Kidney (tissue), 13 donors: ENCODE measurements at regions not wholly inside any gene's neighbourhood (a gene's known extent, or its start where the extent isn't known, plus 50 kb on each side); places are given as distances from the start of the nearest gene placed in this dataset.

Source experiments
- DNase-seq, 5 donors: peaks; one replicate each; pipeline ENCODE4 v3.0.0-alpha.2; 2013 to 2020
- FAIRE-seq: peaks from 2 replicates; lab custom pipeline; 2012; peaks lifted over from hg19 to GRCh38; lab: Jason Lieb, UNC
- H3K27ac ChIP-seq, 2 donors: one replicate each; pipeline ENCODE4 v1.7.0; 2013; ENCODE audit warnings: low read depth in 2 of 2, low read length in 2 of 2, inconsistent platforms in 1 of 2
- H3K27me3 ChIP-seq: one replicate; pipeline ENCODE4 v1.7.1; 2013; ENCODE audit warnings: low read length, inconsistent platforms; ENCODE audit not compliant: control insufficient read depth, insufficient read depth
- H3K36me3 ChIP-seq, 3 donors: one replicate each; pipeline versions ENCODE4 v1.7.0 to v1.7.1; 2013; ENCODE audit warnings: low read length in 3 of 3, control low read depth in 1 of 3, inconsistent platforms in 1 of 3; ENCODE audit not compliant: insufficient read depth in 3 of 3, control insufficient read depth in 2 of 3
- H3K4me1 ChIP-seq, 3 donors: one replicate each; pipeline versions ENCODE4 v1.7.0 to v1.7.1; 2013; ENCODE audit warnings: low read length in 3 of 3, inconsistent platforms in 1 of 3, low read depth in 1 of 3; ENCODE audit not compliant: control insufficient read depth in 2 of 3, insufficient read depth in 2 of 3
- H3K4me3 ChIP-seq, 3 donors: one replicate each; pipeline versions ENCODE4 v1.7.0 to v1.8.1; 2013; ENCODE audit warnings: low read length in 3 of 3, control low read depth in 1 of 3, inconsistent platforms in 1 of 3
- H3K9ac ChIP-seq, 3 donors: one replicate each; pipeline versions ENCODE4 v1.7.0 to v1.7.1; 2013; ENCODE audit warnings: low read length in 3 of 3, control low read depth in 1 of 3, inconsistent platforms in 1 of 3
- H3K9me3 ChIP-seq, 3 donors: one replicate each; pipeline versions ENCODE4 v1.7.0 to v1.7.1; 2013; ENCODE audit warnings: low read length in 3 of 3, control low read depth in 1 of 3, inconsistent platforms in 1 of 3; ENCODE audit not compliant: control insufficient read depth in 2 of 3, insufficient read depth in 1 of 3
- CTCF ChIP-seq: IDR thresholded peaks from 3 replicates; pipeline ENCODE4 v1.5.1; 2012; ENCODE audit warnings: mild to moderate bottlenecking, moderate library complexity, borderline replicate concordance; ENCODE audit not compliant: insufficient read depth; ENCODE audit errors: extremely low read depth
- intact Hi-C: fragments of 100-400 bp; cut with DNase I; formaldehyde crosslinking; loops from one replicate; pipeline ENCODE4 v1.11.1; 2022
- donor health status: control.
- donor health status: control.
- donor health status: control.
- donor health status: control.
- donor health status: control.
- donor health status: DM: yes; HTN: yes; CAD: no.
- donor health status: Normal renal cell carcinoma (clear cell type).

- Histone ChIP-seq H3K36me3 (no peaks in the 10 kb centered on the region), H3K27ac (no peak overlapping the region), H3K4me1 (no peaks in the 10 kb centered on the region), H3K27me3 (no peaks in the 10 kb centered on the region), H3K9ac (no peak overlapping the region), H3K9me3 (no peaks in the 10 kb centered on the region), H3K4me3 (no peak overlapping the region)
- TF ChIP-seq CTCF = no peak
- intact Hi-C loops = no loop called here
- no peak for FAIRE-seq
- DNase-seq = no peak
Observed at GRCh38 chr16:82497139-82497538, 129.6 kb upstream of the CDH13 start.

GRCh38 chr16:82488460-82488859 is 138.3 kb upstream of the CDH13 start:
- FAIRE-seq (no peak), DNase-seq (no peak)
- no peak for TF ChIP-seq CTCF
- H3K9me3 ChIP-seq = no peaks in the 10 kb centered on the region
- H3K4me3 ChIP-seq = no peak overlapping the region
- no peak overlapping the region for H3K9ac ChIP-seq
- no peak overlapping the region for H3K27ac ChIP-seq
- intact Hi-C loops = no loop called here
- no peaks in the 10 kb centered on the region for H3K36me3 ChIP-seq
- H3K27me3 ChIP-seq = no peaks in the 10 kb centered on the region
- no peaks in the 10 kb centered on the region for H3K4me1 ChIP-seq

- H3K36me3 ChIP-seq = no peaks in the 10 kb centered on the region
- no peak overlapping the region for H3K9ac ChIP-seq
- no peak for TF ChIP-seq CTCF
- no peaks in the 10 kb centered on the region for H3K27me3 ChIP-seq
- H3K4me1 ChIP-seq = no peaks in the 10 kb centered on the region
- H3K27ac ChIP-seq = no peak overlapping the region
- no peak overlapping the region for H3K4me3 ChIP-seq
- FAIRE-seq (no peak), DNase-seq (no peak)
- intact Hi-C loops = no loop called here
- no peaks in the 10 kb centered on the region for H3K9me3 ChIP-seq
Observed at GRCh38 chr16:82481455-82481854, 145.3 kb upstream of the CDH13 start.

- intact Hi-C loops = no loop called here
- H3K36me3 ChIP-seq = no peaks in the 10 kb centered on the region
- no peak overlapping the region for H3K4me3 ChIP-seq
- no peak for TF ChIP-seq CTCF
- no peak overlapping the region for H3K9ac ChIP-seq
- peaks cover 0 to 9% (median 5%) of the 10 kb centered on the region in 3 donors for H3K9me3 ChIP-seq
- H3K4me1 ChIP-seq = no peaks in the 10 kb centered on the region
- no peak overlapping the region for H3K27ac ChIP-seq
- H3K27me3 ChIP-seq = no peaks in the 10 kb centered on the region
- DNase-seq (no peak), FAIRE-seq (no peak)
Observed at GRCh38 chr16:82476786-82477185, 150.0 kb upstream of the CDH13 start.
